ENCODE measurements at regions not wholly inside any gene's neighbourhood (a gene's known extent, or its start where the extent isn't known, plus 50 kb on each side); places are given as distances from the start of the nearest gene placed in this dataset.
"Not testable (repeated sequence)": the region's sequence is repeated elsewhere in the genome, so short reads cannot be mapped to it uniquely, and the experiment has no call there.

DNA sequence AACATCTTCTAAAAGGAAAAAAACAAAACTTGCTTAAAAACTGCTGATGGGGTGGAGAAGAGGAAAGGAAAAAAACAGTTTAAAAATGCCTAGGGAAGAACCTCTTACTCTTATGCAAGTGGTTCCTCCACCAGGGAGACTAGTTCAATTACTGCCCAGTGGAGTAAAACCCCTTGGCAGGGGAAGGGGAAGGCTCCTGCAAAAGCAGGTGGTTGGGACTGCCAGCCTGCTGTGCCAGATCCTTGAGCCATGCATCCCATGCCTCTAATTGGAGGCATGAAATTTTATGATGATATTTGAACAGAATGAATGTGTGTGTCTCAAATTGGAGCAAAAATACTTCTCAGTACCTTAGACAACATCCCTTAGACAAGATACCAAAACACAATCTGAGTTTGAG, 118.8 kb downstream of the FSCB start:
- no peaks in the 10 kb centered on the region for H3K36me3 ChIP-seq (ENCODE audit: insufficient read depth, low read length)
- H3K27ac ChIP-seq (ENCODE audit: low read depth, low read length) = no peak overlapping the region
- no peaks in the 10 kb centered on the region for H3K4me1 ChIP-seq (ENCODE audit: control insufficient read depth, insufficient read depth, low read length, unreplicated experiment)
- no peak overlapping the region for H2AFZ ChIP-seq (ENCODE audit: low read length, unreplicated experiment)
- H3K79me2 ChIP-seq (ENCODE audit: control insufficient read depth, insufficient read depth, low read length, unreplicated experiment) = no peaks in the 10 kb centered on the region
- no peak overlapping the region for H3K4me3 ChIP-seq (ENCODE audit: low read depth, low read length)
- no peaks in the 10 kb centered on the region for H3K27me3 ChIP-seq (ENCODE audit: insufficient read depth, low read length)

DNA sequence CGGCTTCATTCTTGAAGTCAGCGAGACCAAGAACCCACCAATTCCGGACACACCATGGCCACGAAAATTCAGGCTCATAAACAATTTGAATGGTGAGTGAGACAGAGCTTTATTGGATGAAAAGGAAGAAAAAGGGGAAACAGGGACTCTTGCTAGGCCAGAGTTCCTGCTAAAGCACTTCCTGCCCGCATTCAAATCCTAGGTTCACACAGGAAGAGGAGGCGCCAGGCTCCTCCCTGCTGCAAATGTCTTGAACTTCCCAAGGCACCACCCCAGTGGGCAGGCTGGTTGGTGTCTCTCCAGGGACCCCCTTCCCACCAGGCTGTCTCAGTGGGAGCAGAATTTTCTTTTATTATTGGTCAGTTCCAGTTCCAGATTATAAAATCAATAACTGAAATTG, 121.2 kb downstream of the FSCB start:
- no peak overlapping the region for H3K4me3 ChIP-seq (ENCODE audit: low read depth, low read length)
- no peaks in the 10 kb centered on the region for H3K36me3 ChIP-seq (ENCODE audit: insufficient read depth, low read length)
- no peak overlapping the region for H2AFZ ChIP-seq (ENCODE audit: low read length, unreplicated experiment)

DNA sequence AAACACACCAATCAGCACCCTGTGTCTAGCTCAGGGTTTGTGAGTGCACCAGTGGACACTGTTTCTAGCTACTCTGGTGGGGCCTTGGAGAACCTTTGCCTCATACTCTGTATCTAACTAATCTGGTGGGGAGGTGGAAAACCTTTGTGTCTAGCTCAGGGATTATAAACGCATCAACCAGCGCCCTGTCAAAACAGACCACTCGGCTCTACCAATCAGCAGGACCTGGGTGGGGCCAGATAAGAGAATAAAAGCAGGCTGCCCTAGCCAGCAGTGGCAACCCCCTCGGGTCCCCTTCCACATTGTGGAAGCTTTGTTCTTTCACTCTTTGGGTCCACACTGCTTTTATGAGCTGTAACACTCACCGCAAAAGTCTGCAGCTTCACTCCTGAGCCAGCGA, 121.8 kb downstream of the FSCB start:
- H2AFZ ChIP-seq (ENCODE audit: low read length, unreplicated experiment); H3K27ac ChIP-seq (ENCODE audit: low read depth, low read length); H3K36me3 ChIP-seq (ENCODE audit: insufficient read depth, low read length); H3K4me1 ChIP-seq (ENCODE audit: control insufficient read depth, insufficient read depth, low read length, unreplicated experiment); H3K4me3 ChIP-seq (ENCODE audit: low read depth, low read length); H3K79me2 ChIP-seq (ENCODE audit: control insufficient read depth, insufficient read depth, low read length, unreplicated experiment); H3K27me3 ChIP-seq (ENCODE audit: insufficient read depth, low read length): not testable (repeated sequence)

More for the DNA sequence above, 121.2 kb downstream of the FSCB start:
- Histone ChIP-seq H3K79me2 (ENCODE audit: control insufficient read depth, insufficient read depth, low read length, unreplicated experiment) (no peaks in the 10 kb centered on the region), H3K27ac (ENCODE audit: low read depth, low read length) (no peak overlapping the region), H3K4me1 (ENCODE audit: control insufficient read depth, insufficient read depth, low read length, unreplicated experiment) (no peaks in the 10 kb centered on the region), H3K27me3 (ENCODE audit: insufficient read depth, low read length) (no peaks in the 10 kb centered on the region)

DNA sequence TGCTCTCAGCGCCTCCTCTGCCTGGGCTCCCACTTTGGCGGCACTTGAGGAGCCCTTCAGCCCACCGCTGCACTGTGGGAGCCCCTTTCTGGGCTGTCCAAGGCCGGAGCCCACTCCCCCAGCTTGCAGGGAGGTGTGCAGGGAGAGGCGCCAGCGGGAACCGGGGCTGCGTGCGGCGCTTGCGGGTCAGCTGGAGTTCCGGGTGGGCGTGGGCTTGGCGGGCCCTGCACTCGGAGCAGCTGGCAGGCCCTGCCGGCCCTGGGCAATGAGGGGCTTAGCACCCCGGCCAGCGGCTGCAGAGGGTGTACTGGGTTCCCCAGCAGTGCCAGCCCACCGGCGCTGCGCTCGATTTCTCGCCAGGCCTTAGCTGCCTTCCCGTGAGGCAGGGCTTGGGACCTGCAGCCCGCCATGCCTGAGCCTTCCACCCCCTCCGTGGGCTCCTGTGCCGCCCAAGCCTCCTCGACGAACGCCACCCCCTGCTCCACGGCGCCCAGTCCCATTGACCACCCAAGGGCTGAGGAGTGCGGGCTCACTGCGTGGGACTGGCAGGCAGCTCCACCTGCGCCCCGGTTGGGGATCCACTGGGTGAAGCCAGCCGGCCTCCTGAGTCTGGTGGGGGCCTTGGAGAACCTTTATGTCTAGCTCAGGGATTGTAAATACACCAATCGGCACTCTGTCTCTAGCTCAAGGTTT, 122.3 kb downstream of the FSCB start:
- H3K4me3 ChIP-seq (ENCODE audit: low read depth, low read length); H3K36me3 ChIP-seq (ENCODE audit: insufficient read depth, low read length); H3K79me2 ChIP-seq (ENCODE audit: control insufficient read depth, insufficient read depth, low read length, unreplicated experiment); H3K27me3 ChIP-seq (ENCODE audit: insufficient read depth, low read length); H2AFZ ChIP-seq (ENCODE audit: low read length, unreplicated experiment); H3K4me1 ChIP-seq (ENCODE audit: control insufficient read depth, insufficient read depth, low read length, unreplicated experiment); H3K27ac ChIP-seq (ENCODE audit: low read depth, low read length): not testable (repeated sequence)

DNA sequence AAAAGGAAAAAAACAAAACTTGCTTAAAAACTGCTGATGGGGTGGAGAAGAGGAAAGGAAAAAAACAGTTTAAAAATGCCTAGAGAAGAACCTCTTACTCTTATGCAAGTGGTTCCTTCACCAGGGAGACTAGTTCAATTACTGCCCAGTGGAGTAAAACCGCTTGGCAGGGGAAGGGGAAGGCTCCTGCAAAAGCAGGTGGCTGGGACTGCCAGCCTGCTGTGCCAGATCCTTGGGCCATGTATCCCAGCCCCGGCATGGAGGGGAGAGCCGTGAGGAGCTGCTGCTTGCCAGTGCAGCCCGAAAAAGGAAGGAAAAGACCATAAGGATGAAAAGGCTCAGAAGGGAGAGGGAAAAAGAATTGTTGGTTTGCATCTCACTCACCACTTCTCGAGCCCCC, 123.0 kb downstream of the FSCB start:
- Histone ChIP-seq H3K4me1 (ENCODE audit: control insufficient read depth, insufficient read depth, low read length, unreplicated experiment) (no peaks in the 10 kb centered on the region), H3K36me3 (ENCODE audit: insufficient read depth, low read length) (no peaks in the 10 kb centered on the region), H3K27me3 (ENCODE audit: insufficient read depth, low read length) (no peaks in the 10 kb centered on the region), H3K27ac (ENCODE audit: low read depth, low read length) (no peak overlapping the region), H2AFZ (ENCODE audit: low read length, unreplicated experiment) (no peak overlapping the region), H3K4me3 (ENCODE audit: low read depth, low read length) (no peak overlapping the region), H3K79me2 (ENCODE audit: control insufficient read depth, insufficient read depth, low read length, unreplicated experiment) (no peaks in the 10 kb centered on the region)

DNA sequence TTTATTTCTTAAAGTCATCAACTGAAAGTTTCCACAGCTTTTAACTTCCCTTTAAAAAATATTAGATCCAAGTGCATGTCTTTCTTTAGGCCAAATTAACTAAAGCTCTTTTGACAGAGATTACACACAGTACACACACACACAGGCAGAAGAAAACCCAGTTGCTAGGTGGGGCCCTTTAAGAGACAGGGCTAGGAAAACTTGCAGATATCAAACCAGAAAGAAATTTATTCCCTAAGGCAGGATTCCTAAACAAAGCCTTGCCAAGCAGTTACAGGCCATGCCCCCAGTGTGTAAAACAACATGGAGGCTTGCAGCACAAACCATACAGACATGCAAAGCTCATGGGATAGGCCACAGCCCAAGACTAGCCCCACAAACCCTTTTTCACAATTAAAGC, 123.4 kb downstream of the FSCB start:
- Histone ChIP-seq H3K27ac (ENCODE audit: low read depth, low read length) (no peak overlapping the region), H2AFZ (ENCODE audit: low read length, unreplicated experiment) (no peak overlapping the region), H3K36me3 (ENCODE audit: insufficient read depth, low read length) (no peaks in the 10 kb centered on the region)

DNA sequence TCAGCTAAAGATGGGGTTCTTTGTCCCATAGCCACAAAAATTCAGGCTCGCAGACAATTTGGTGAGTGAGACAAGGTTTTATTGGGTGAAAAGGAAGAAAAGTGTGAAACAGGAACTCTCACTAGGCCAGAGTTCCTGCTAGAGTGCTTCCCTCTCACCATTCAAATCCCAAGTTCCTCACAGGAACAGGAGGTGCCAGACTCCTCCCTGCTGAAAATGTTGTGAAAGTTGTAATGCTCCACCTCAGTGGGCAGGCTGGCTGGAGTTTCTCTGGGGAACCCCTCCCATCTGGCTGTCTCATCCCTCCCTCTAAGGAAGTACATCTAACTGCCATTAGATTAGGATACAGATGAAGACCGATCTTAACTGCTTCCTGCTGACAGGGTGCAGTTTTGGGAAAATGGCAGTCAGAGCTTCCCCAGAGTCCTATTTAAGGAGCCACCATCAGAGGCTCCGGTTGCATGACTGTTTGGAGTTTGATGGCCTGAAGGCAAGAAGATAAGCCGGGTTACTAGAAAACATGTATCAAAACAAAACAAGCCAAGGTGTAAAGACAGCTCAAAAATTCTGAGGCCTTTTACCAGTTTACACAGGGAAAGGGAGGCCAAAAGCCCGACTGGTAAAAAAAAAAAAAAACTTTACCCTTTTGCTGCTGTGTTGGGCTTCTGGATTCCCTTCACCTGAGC, 127.6 kb downstream of the FSCB start:
- Histone ChIP-seq H3K4me1 (ENCODE audit: control insufficient read depth, insufficient read depth, low read length, unreplicated experiment) (no peaks in the 10 kb centered on the region), H3K27ac (ENCODE audit: low read depth, low read length) (no peak overlapping the region), H3K79me2 (ENCODE audit: control insufficient read depth, insufficient read depth, low read length, unreplicated experiment) (no peaks in the 10 kb centered on the region), H3K4me3 (ENCODE audit: low read depth, low read length) (no peak overlapping the region), H3K27me3 (ENCODE audit: insufficient read depth, low read length) (no peaks in the 10 kb centered on the region), H2AFZ (ENCODE audit: low read length, unreplicated experiment) (no peak overlapping the region), H3K36me3 (ENCODE audit: insufficient read depth, low read length) (no peaks in the 10 kb centered on the region)

More for the DNA sequence above, 123.4 kb downstream of the FSCB start:
- Histone ChIP-seq H3K79me2 (ENCODE audit: control insufficient read depth, insufficient read depth, low read length, unreplicated experiment) (no peaks in the 10 kb centered on the region), H3K27me3 (ENCODE audit: insufficient read depth, low read length) (no peaks in the 10 kb centered on the region), H3K4me3 (ENCODE audit: low read depth, low read length) (no peak overlapping the region), H3K4me1 (ENCODE audit: control insufficient read depth, insufficient read depth, low read length, unreplicated experiment) (no peaks in the 10 kb centered on the region)

DNA sequence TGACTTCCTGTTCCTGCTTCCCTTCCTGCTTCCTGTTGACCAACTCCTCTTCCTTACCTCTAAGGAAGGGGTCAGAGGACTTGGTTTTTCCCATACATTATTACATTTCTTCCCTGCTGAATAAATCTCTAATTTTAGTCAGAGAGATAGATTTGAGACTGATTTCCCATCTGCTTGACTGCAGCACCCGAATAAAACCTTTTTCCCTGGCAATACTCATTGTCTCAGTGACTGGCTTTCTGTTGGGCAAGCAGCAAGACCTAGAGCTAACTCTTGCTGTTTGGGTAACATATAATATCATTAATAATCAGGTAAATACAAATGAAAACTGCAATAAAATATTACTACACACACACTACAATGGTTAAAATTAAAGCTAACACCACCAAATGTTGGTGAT, 132.2 kb downstream of the FSCB start:
- H3K27ac ChIP-seq (ENCODE audit: low read depth, low read length) = no peak overlapping the region
- H3K79me2 ChIP-seq (ENCODE audit: control insufficient read depth, insufficient read depth, low read length, unreplicated experiment) = no peaks in the 10 kb centered on the region
- H3K27me3 ChIP-seq (ENCODE audit: insufficient read depth, low read length) = no peaks in the 10 kb centered on the region
- H3K4me1 ChIP-seq (ENCODE audit: control insufficient read depth, insufficient read depth, low read length, unreplicated experiment) = no peaks in the 10 kb centered on the region
- no peaks in the 10 kb centered on the region for H3K36me3 ChIP-seq (ENCODE audit: insufficient read depth, low read length)
- H3K4me3 ChIP-seq (ENCODE audit: low read depth, low read length) = no peak overlapping the region
- no peak overlapping the region for H2AFZ ChIP-seq (ENCODE audit: low read length, unreplicated experiment)

DNA sequence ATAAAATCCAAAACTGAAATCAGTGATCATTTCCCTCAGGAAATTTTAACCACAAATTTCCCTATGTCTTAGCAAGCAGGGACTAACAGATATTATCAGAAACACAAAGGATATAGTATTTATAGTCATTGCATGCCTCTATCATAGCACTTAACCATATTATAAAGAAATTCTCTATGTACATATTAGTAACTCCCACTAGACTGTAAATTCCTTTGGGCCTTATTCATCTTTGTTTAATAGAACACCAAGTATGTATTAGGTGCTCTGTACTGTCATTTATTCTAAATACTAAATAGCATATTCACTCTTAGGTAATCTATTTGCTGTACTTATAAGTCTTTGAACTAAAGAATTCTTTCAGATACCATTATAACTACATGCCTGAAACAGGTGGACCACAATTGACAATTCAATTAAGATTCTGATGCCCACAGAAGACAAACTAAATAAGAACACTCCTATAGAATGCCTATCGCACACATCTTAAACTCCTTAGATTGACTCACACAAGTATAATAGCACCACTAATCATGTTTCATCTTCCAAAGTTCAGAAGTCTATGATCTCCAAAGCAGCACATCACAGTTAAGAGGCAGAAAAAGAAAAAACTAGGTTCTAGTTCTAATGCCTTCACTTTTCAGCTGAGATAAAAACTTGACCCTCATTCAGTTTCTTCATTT, 134.1 kb downstream of the FSCB start:
- no peak overlapping the region for H3K27ac ChIP-seq (ENCODE audit: low read depth, low read length)
- H3K4me3 ChIP-seq (ENCODE audit: low read depth, low read length) = no peak overlapping the region
- no peaks in the 10 kb centered on the region for H3K36me3 ChIP-seq (ENCODE audit: insufficient read depth, low read length)
- H3K79me2 ChIP-seq (ENCODE audit: control insufficient read depth, insufficient read depth, low read length, unreplicated experiment) = no peaks in the 10 kb centered on the region
- H3K4me1 ChIP-seq (ENCODE audit: control insufficient read depth, insufficient read depth, low read length, unreplicated experiment) = no peaks in the 10 kb centered on the region
- H2AFZ ChIP-seq (ENCODE audit: low read length, unreplicated experiment) = no peak overlapping the region
- H3K27me3 ChIP-seq (ENCODE audit: insufficient read depth, low read length) = no peaks in the 10 kb centered on the region

DNA sequence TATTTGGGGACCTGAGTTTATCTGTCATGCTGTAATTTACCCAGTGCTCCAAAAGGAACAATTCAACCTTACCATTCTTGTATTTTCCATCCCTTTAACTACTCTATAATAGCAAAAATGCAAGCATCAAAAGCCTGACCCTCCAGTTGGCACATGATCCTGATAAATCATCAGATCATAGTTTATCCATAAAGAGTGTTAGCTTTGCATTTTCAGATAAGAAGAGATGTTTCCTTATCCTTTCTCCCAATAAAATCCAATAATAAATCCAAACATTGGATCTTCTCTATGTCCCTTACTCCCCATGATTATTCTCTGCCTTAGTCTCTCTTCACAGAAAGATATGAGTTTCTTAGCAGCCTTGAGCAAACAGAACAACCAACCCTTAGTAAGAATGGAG, 134.9 kb downstream of the FSCB start:
- H3K27ac ChIP-seq (ENCODE audit: low read depth, low read length) = no peak overlapping the region
- no peaks in the 10 kb centered on the region for H3K36me3 ChIP-seq (ENCODE audit: insufficient read depth, low read length)
- H3K27me3 ChIP-seq (ENCODE audit: insufficient read depth, low read length) = no peaks in the 10 kb centered on the region

DNA sequence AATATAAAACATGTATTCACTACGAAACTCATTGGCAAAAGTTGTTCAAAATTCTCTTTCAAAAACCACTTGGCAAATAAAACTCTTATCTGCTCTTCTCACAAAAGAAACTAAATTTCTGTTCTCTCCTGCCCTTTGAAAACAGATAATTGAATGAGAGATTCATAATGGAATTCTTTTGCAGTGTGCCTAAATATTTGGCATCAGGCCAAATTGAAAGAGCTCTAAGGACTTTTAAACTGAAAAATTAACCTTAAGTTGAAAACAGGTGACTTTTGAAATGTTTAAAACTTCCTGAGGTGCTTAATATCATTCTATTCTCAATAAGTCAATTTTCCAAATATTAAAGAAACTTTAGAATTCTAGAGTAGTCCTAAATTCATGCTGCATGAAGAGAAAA, 136.4 kb downstream of the FSCB start:
- Histone ChIP-seq H3K36me3 (ENCODE audit: insufficient read depth, low read length) (no peaks in the 10 kb centered on the region), H2AFZ (ENCODE audit: low read length, unreplicated experiment) (no peak overlapping the region), H3K27me3 (ENCODE audit: insufficient read depth, low read length) (no peaks in the 10 kb centered on the region), H3K79me2 (ENCODE audit: control insufficient read depth, insufficient read depth, low read length, unreplicated experiment) (no peaks in the 10 kb centered on the region), H3K4me3 (ENCODE audit: low read depth, low read length) (no peak overlapping the region), H3K27ac (ENCODE audit: low read depth, low read length) (no peak overlapping the region), H3K4me1 (ENCODE audit: control insufficient read depth, insufficient read depth, low read length, unreplicated experiment) (no peaks in the 10 kb centered on the region)

More for the DNA sequence above, 134.9 kb downstream of the FSCB start:
- Histone ChIP-seq H2AFZ (ENCODE audit: low read length, unreplicated experiment) (no peak overlapping the region), H3K4me3 (ENCODE audit: low read depth, low read length) (no peak overlapping the region), H3K79me2 (ENCODE audit: control insufficient read depth, insufficient read depth, low read length, unreplicated experiment) (no peaks in the 10 kb centered on the region), H3K4me1 (ENCODE audit: control insufficient read depth, insufficient read depth, low read length, unreplicated experiment) (no peaks in the 10 kb centered on the region)

Data from ACC112 (cell line).